GM10248 (cell line): ENCODE measurements at regions not wholly inside any gene's neighbourhood (a gene's known extent, or its start where the extent isn't known, plus 50 kb on each side); places are given as distances from the start of the nearest gene placed in this dataset.

Source experiments
- CTCF ChIA-PET: fragments of 300-600 bp; sonication (Branson Sonifier 250); formaldehyde crosslinking; extraction: SDS; loops from one replicate; lab custom pipeline; 2021; ENCODE audit warnings: antibody characterized with exemption; lab: Yijun Ruan, JAX
- POLR2A ChIA-PET: fragments of 350-650 bp; sonication (Branson Sonifier 250); formaldehyde crosslinking; extraction: SDS; loops from one replicate; lab custom pipeline; 2020; ENCODE audit warnings: antibody characterized with exemption; lab: Yijun Ruan, JAX
- DNase-seq: peaks from one replicate; pipeline ENCODE4 v3.0.0; 2012; ENCODE audit errors: extremely low spot score
- TF ChIP-seq, protein P1 (sequence below): IDR thresholded peaks from 2 replicates; pipeline ENCODE4 v1.5.1; 2012; ENCODE audit warnings: mild to moderate bottlenecking, low read depth; ENCODE audit errors: extremely low read depth, missing control alignments, control extremely low read depth

DNA sequence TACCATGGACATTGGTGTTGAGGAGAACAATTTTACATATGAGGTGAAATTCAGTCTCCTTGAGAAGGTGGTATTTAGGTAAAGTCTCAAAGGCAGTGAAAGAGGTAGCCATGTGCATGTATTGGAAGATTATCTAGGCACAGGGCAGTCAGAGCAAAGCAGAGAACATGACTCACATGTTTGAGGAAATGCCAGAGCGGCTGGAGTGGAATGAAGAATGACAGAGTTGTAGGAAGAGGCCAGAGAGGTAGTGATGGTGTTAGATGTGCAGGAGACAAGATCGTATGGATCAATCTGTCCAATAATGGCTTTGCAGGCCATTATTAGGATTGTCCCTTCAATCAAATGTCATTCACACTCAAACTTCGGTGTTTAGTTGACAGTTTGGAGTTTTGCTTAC lies 449.4 kb upstream of the PTCHD4 start:
- ChIA-PET CTCF (no interaction called here), POLR2A (no interaction called here)
- DNase-seq: no peak
- TF ChIP-seq, protein P1, sequence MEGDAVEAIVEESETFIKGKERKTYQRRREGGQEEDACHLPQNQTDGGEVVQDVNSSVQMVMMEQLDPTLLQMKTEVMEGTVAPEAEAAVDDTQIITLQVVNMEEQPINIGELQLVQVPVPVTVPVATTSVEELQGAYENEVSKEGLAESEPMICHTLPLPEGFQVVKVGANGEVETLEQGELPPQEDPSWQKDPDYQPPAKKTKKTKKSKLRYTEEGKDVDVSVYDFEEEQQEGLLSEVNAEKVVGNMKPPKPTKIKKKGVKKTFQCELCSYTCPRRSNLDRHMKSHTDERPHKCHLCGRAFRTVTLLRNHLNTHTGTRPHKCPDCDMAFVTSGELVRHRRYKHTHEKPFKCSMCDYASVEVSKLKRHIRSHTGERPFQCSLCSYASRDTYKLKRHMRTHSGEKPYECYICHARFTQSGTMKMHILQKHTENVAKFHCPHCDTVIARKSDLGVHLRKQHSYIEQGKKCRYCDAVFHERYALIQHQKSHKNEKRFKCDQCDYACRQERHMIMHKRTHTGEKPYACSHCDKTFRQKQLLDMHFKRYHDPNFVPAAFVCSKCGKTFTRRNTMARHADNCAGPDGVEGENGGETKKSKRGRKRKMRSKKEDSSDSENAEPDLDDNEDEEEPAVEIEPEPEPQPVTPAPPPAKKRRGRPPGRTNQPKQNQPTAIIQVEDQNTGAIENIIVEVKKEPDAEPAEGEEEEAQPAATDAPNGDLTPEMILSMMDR: no peak

DNA sequence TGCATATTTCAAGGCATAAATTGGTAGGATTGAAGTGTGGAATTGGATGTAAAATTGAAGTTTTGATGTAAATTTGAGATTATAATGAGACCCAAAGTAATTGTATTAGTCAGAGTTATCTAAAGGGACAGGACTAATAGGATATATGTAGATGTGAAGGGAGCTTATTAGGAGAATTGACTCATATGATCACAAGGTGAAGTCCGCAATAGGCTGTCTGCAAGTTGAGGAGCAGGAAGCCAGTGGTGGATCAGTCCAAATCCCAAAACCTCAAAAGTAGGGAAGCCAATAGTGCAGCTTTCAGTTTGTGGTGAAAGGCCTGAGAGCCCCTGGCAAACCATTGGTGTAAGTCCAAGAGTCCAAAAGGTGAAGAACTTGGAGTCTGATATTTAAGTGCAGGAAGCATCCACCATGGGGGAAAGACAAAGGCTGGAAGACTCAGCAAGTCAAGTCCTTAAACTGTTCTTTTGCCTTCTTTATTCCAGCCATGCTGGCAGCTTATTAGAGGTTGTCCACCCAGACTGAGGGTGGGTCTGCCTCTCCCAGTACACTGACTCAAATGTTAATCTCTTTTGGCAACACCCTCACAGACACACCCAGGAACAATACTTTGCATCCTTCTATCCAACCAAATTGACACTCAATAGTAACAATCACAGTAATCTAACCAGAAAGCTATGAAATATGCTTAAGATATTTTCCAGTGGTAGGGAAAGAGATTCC lies 442.6 kb upstream of the PTCHD4 start:
- TF ChIP-seq, protein P1: no peak
- no peak for DNase-seq
- ChIA-PET POLR2A (no interaction called here), CTCF (interaction anchor here (1.2 kb wide), 1 partner anchor 10 kb away, joined by 3 read pairs; no protein-coding TSS in a partner anchor)

DNA sequence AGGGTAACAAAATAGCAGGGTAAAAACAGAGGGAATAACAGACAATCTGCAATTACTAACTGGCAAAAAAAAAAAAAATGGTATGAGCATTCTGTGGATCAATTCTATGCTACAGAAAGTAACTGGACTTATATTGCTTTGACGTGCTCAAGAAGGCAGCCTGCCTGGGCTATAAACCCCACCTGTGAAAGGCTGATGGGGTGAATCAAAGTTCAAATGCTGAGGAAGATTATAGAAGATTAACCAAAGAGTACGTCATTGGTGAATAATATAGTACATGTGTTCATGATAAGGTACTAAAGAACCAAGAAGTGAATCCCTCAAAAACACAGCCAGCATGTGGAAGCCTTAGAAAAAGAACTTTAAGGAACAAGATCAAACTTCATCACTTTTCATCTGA lies 441.9 kb upstream of the PTCHD4 start:
- DNase-seq: no peak
- ChIA-PET CTCF (interaction anchor here (1.2 kb wide), 1 partner anchor 9 kb away, joined by 3 read pairs; no protein-coding TSS in a partner anchor), POLR2A (no interaction called here)
- TF ChIP-seq, protein P1: no peak

DNA sequence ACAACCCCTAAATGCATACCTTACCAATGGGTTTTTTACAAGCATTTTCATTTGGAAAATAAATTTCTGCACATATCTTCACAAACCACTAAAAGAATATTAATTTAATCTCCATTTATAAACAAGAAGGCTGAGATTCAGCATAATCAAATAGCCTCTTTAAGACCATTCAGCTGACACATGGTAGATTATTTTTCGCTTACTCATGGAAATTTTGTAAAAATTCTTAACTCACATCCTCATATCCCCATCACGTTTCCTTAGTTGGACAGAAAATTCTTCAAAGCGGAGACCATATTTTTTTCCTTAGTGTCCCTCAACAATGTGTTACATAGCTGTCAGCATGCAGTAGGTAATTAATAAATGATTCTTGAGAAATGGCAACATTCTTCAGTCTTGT lies 439.6 kb upstream of the PTCHD4 start:
- POLR2A ChIA-PET: no interaction called here
- CTCF ChIA-PET: interaction anchor here (1.3 kb wide), 1 partner anchor 29 kb away, joined by 4 read pairs; no protein-coding TSS in a partner anchor
- no peak for DNase-seq
- TF ChIP-seq, protein P1: no peak

DNA sequence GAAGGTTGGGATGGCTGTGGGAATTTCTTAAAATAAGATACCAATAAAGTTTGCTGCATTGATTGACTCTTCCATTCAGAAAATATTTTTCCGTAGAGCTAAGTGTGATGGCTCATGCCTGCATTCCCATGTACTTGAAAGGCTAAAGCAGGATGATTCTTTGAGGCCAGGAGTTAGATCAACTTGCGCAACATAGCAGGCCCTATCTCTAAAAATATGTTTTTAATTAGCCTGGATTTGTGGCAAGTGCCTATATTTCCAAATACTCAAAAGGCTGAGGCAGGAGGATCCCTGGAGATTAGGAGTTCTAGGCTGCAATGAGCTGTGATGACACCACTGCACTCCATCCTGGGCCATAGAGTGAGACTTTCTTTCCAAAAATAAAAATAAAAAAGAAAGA lies 431.2 kb upstream of the PTCHD4 start:
- CTCF ChIA-PET: no interaction called here
- POLR2A ChIA-PET: no interaction called here
- TF ChIP-seq, protein P1: no peak
- no peak for DNase-seq

DNA sequence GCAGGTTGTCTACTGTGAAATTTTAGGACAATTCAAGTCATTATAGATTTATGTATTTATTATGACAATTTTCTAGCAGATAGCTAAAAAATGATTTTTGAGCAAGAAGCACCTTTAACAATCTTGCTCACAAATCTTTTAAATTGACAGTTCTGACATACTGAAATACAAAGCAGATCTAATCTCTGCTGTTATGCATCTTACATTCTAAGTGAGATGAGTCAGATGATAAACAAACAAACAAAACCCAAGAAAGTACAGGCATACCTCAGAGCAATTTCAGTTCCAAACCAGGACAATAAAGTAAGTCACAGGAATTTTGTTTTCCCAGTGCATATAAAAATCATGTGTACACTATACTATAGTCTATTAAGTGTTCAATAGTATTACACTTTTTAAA lies 430.7 kb upstream of the PTCHD4 start:
- DNase-seq: no peak
- TF ChIP-seq, protein P1: no peak
- ChIA-PET POLR2A (no interaction called here), CTCF (no interaction called here)
